Hindlimb muscle (tissue), 1 donor: ENCODE measurements at regions not wholly inside any gene's neighbourhood (a gene's known extent, or its start where the extent isn't known, plus 50 kb on each side); places are given as distances from the start of the nearest gene placed in this dataset.
A peak's percentile ranks its signal among the peaks of the same experiment; 100 is the strongest.
"Not testable (repeated sequence)": the region's sequence is repeated elsewhere in the genome, so short reads cannot be mapped to it uniquely, and the experiment has no call there.

Source experiments
- DNase-seq: peaks from one replicate; pipeline ENCODE4 v3.0.0-alpha.2; 2013

GRCh38 chr1:240722788-240723187, 110.8 kb upstream of the GREM2 start:
- no peak for DNase-seq

DNA sequence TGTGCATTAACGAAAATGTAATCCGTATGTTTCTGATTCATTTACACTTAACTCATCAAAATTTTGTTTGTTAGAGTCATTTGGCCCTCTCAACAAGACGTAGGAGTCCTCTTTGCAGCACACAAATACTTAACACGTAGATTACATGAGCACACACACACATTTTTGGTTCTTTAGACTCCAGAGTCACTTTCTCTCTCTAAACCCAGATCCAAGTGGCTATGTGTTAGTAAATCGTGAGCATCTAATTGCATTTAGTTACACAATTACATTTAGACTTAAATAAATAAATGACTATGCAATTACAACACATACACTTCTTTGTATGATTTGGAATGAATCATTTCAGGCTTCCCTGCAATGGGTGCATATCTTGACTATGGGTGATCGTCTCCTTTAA, 109.0 kb upstream of the GREM2 start:
- no peak for DNase-seq

- DNase-seq = no peak
These were observed 108.2 kb upstream of the GREM2 start for GRCh38 chr1:240719953-240720700.

DNA sequence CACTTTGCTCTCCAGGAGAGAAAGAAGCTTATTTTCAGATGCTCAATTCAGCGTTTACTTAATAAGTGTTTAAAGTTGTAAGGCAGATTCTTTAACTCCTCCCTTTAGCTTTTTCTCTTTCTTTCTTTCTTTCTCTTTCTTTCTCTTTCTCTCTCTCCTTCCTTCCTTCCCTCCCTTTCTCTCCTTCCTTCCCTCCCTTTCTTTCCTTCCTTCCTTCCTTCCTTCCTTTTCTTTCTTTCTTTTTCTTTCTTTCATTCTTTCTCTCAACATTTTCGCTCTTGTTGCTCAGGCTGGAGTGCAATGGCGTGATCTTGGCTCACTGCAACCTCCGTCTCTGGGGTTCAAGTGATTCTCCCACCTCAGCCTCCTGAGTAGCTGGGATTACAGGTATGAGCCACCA, 104.6 kb upstream of the GREM2 start:
- DNase-seq = not testable (repeated sequence)

- no peak for DNase-seq
These were observed 102.8 kb upstream of the GREM2 start for GRCh38 chr1:240714568-240715292.

GRCh38 chr1:240712014-240712731, 100.2 kb upstream of the GREM2 start:
- no peak for DNase-seq

DNA sequence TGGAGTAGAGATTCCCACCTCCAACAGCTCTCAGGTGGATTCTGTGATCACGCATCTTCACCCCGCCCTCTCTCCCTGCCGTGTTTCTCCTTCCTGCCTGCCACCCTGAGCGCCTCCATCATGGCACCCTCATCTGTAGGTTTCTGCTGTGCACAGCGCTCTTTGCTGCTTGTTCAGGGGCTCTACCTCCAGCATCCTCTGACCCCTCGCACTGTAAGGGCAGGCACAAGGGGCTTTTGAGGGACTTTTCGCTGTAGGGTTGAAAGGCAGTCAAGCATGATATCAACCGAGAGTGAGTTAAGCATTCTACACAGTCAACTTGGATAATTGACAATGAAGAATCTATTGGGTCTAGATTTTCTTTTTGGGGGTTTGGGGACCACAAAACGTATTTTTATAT, 99.1 kb upstream of the GREM2 start:
- no peak for DNase-seq

GRCh38 chr1:240709676-240710075, 97.7 kb upstream of the GREM2 start:
- no peak for DNase-seq

DNA sequence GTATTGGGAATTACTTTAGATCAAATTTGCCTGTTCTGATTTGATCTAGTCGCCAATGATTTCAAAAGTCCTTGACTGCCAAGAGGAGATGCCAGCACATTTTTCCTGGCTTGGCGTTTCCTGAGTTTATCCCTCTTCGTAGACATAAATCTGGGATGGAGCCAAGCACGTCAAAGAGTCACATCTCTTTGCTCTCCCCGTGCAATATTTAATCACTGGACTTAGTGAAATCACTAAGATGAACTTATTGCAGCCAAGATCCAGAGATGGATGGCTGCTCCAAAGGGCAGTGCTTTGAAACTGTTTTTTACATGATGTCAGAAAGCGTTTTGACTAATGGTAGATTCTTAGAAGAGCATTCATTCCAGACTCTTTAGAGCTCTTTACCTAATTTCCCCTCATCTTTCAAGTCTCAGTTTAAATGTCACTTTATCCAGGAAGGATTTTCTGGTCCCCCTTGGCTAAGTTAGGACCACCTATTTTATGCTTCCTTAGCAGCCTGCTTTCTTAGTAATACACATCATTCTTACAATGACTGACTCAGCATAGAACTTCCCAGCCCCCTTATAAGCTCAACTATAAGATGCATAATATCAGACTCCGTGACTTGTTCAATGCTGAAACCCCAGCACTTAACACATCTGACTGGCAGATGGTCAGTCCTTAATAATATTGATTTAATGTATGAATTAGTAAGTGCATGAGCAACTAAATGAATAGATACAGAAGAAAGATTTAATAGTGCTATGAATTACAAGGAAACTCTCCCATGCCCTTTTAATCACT, 94.4 kb upstream of the GREM2 start:
- DNase-seq = no peak

DNA sequence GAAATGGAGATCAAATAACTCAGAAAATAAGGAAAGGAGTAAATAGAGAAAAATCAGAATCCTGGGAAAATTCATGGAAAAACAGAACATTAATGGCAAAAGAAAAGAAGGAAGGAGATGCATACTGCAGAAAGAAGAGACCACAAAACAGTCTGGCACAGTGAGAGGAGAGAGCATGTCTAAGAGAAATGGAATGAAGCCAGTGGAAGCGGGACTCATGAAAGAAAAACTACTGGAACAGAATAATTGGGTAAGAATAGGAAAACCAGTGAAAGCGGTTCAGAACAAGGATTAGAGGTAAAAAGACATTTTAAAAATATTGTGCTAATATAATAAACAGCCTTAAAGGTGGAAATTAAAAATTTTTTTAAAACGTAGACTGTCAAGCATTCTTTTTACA, 93.6 kb upstream of the GREM2 start:
- DNase-seq = peak; percentile 54

- DNase-seq = no peak
These were observed 89.5 kb upstream of the GREM2 start for GRCh38 chr1:240701412-240701811.

DNA sequence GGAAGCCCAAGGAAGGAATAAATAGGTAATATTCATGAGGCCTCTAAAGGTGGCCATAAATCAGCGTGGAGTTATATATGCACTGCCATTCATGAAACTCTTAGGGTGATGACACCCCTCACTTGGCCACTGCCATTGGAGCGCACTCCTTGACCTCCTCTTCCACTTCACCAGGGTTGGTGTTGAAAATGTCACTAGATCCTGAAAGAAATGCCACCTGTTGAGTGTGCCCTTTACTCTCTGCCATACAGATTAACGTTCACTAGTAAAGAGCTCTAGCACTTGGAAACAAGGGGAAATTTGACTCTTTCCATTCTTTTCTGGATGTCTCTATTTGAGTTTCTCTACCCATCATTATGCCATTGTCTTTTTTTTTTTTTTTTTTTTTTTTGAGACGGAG, 83.5 kb upstream of the GREM2 start:
- no peak for DNase-seq

- no peak for DNase-seq
These were observed 81.9 kb upstream of the GREM2 start for GRCh38 chr1:240693844-240694243.

DNA sequence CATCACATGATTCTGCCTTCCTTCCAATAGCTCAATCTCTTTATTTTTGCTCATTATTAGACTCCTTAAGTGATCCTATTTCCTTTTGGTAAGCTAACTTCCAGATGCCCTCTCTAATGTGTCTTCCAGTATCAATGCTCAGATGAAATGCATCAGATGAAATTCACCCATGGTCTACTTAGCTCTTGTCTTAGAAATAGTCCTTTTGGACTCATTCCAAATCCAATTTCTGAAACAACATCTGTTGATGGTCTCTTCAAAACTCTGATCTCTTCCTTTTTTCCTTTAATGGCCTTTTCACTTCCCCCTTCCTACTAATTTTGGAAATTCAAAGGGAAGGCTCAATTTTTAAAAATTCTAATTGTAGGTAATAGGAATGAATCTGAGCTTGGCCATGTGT, 81.1 kb upstream of the GREM2 start:
- DNase-seq = no peak

GRCh38 chr1:240691909-240692705, 80.2 kb upstream of the GREM2 start:
- DNase-seq = peak; percentile 58

DNA sequence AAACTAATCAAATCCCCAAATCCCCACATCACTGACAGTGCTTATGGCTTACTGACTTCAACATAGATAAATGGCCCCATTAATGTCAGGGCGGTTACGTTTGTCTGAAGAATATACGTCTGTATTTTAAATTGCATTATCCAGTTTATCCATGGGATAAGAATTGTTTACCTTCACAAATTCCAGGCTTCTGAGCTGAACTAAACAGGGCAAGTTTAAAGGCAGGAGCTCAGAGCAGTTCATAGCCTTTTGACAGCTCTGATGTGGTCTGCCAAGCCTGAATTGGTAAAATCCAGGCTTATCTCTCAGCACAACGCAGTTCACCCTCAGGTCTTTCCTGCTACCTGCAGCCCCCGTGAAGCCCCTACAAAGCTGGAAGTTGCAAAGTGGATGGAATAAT, 79.5 kb upstream of the GREM2 start:
- no peak for DNase-seq

GRCh38 chr1:240687820-240688219, 75.9 kb upstream of the GREM2 start:
- DNase-seq = peak; percentile 16

GRCh38 chr1:240683576-240683975, 71.6 kb upstream of the GREM2 start:
- DNase-seq = no peak

DNA sequence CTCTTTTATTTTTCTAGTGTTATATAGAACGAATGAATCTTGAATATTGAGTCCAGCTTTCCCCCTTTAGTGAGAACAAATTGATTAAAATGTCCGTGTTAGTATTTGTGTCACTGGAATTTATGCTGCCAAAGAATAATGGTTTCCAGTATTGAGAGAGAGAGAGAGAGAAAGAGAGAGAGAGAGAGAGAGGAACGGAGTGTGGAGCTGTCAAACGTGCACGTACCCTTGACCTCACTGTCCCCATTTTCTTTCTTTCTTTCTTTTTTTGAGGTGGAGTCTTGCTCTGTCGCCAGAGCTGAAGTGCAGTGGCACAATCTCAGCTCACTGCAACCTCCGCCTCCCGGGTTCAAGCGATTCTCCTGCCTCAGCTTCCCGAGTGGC, 70.9 kb upstream of the GREM2 start:
- no peak for DNase-seq

DNA sequence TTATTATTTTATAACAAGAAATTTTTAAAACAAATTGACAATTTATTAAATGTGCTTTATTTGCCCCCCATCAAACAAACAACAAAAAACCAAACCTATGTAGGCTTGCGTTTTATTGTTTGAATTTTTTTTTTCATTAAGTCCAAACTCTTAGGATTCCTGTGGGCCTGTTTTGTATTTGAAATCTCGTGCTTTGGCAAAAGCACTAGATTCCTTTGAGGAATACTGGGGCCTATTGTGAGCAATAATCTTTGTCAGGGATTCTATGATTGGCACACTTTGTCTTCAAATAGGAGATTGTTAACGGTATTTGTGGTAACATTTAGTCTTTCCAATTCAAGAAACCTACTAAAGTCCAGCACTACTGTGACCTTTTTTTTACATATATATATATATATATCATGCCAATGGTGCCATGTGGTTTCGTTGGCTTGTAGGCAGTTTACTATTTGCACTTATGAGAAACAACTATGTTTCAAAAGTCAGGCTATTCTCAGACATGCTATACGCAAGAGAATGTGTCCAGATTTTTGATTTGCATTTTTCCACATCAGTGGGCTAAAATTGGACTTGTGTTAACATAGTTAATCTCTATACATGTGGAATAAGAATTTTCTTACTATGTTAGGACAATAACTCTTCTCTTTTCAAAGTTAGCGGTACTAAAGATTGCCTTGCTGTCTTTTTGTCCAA, 70.4 kb upstream of the GREM2 start:
- no peak for DNase-seq

DNA sequence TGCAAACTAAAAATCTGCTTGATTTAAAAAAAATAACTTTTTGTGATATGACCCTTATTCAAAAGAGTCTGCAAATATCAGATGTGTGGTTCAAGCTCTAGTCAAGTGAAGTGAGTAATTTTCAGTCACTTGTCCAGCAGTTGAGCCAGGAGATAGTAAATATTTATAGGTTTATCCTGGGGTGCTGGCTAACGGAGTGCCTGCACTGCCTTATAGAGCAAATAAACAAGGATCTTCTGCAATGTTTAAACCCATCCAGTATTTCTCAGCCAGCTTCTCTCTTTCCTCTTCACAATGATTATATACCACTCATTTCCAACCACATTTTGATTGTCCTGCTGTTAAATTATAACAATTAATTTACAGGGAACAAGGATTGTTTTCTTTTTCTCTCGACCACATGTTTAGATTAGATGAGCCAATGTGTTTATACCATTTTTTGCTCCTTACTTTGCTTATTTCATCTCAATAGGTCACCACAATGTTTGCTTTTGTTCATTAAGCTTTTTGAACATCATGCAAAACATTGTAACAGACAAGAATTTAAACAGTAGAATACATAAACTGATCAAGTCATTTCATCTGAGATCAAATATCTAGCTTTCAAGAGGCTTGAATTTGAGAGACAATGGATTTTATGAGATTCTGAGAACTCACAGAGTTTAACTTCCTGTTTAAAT, 60.3 kb upstream of the GREM2 start:
- no peak for DNase-seq
